KBM-7 (cell line): ENCODE measurements at regions not wholly inside any gene's neighbourhood (a gene's known extent, or its start where the extent isn't known, plus 50 kb on each side); places are given as distances from the start of the nearest gene placed in this dataset.
A peak's percentile ranks its signal among the peaks of the same experiment; 100 is the strongest.

ENCODE experiments used
- DNase-seq: peaks from one replicate; pipeline ENCODE4 v3.0.0-alpha.2; 2015
- in situ Hi-C: fragments of 300-500 bp; cut with MboI; formaldehyde crosslinking; loops from 2 replicates; pipeline ENCODE4 v1.14.3; 2020; ENCODE audit warnings: low sequenced_read_pairs, low pct_unique_long_range_greater_than_20kb, mixed read lengths

DNA sequence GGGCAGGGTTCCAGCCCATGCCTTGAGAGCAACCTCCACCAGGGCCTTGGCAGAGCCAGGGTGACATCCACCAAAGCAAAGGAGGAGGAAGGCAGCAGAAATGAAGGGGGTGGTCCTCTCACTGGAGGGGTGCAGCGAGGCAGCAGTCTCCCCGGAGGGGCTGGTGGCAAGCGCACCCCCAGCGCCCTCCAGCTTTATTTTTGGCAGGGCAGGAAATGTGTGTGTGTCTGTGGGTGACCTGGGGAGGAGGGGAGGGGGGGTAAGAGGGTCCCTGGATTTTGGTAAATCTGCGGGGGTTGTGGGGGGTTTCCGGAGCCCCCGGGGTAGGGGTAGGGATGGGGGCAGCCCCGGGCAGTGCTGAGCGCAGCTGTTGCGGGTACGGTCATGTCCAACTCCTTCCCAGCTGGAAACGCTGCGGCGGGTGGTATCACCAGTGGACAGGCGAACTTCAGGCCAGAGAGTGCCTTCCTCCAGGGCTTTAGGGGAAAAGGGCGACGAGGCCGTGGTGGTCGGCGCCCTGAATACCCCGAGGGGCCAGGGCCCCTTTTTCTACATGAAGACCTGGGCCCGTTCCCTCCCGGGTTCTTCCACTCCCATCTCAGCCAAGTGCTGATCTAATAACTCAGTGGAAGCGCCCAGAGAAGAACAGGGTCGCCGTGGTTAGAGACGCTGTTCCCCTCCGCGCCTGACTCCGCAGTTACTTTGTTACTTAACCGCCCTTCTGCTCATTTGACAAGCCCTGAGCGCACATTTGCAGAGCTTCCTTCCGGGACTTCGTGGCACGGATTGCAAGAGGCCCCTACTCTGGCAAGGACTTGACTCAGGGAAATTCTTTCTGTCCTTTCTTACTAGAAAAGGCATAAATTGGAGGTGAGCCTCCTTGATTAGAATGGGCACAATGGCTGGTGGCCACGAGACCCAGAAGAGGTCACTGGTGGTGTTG, 55.2 kb downstream of the FOS start:
- in situ Hi-C loops: no loop called here
- peak; percentile 93 for DNase-seq

- no peak for DNase-seq
- in situ Hi-C loops: no loop called here
These were observed 56.0 kb downstream of the FOS start for GRCh38 chr14:75334549-75335051.

DNA sequence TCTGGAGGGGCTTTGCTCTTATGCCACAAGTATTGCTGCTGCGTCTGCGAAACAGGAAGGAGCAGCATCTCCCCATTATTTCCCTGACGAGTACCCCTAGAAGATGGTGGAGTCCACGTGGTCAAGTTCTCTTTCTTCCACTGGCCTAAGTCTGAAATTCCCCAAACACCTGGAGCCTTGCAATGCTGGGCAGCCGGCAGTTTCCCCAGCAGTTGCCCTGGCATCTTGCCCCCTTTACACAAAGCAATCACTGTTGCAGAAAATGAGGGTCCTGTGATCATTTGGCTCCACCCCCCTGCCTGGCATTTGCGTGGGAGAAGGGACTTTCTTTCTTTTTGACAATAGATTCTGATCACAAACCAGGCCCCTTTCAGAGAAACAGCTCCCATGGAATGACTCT, 56.9 kb downstream of the FOS start:
- in situ Hi-C loops: no loop called here
- no peak for DNase-seq

DNA sequence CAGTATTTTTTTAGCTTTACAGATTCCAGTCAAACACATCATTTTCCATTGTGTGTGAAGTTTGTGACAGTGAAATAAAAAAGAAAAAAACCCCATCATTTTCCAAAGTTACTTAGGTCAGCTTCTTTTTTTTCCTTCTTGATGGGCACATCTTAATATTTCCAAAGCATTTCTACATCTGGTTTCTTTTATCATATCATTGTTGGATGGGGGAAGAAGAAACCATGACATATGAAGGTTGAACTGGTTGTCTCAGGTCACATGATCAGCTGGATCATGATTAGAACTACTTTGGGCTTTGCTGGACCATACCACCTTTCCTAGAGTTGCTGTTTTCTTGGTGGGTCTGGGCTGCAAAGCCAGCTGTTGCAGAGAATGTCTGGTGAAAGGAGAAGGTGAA, 59.8 kb downstream of the FOS start:
- no peak for DNase-seq
- in situ Hi-C loops: no loop called here

DNA sequence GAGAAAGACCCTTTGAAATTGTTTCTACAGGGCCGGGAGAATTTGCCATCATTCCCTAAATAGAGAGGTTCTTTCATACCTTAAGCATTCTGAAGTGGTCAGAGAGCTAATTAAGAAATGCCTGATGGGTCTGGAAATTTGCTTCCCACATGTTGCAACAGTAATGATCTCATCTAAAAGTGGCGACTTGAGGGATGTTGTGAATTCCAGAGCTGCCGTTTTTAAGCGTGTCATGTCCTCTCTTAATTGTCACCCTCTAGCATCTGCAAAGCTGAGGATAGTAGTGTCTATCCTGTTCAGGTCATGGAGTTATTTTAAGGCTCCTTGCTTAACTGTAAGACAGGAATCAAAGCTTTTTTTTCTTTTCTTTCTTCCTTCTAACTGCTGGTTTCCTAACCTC, 60.4 kb downstream of the FOS start:
- DNase-seq: no peak
- in situ Hi-C loops: no loop called here

- DNase-seq: peak; percentile 86
- in situ Hi-C loops: no loop called here
These were observed 62.3 kb downstream of the FOS start for GRCh38 chr14:75340921-75341320.

GRCh38 chr14:75341620-75342019, 63.0 kb downstream of the FOS start:
- DNase-seq: peak; percentile 70
- in situ Hi-C loops: no loop called here

DNA sequence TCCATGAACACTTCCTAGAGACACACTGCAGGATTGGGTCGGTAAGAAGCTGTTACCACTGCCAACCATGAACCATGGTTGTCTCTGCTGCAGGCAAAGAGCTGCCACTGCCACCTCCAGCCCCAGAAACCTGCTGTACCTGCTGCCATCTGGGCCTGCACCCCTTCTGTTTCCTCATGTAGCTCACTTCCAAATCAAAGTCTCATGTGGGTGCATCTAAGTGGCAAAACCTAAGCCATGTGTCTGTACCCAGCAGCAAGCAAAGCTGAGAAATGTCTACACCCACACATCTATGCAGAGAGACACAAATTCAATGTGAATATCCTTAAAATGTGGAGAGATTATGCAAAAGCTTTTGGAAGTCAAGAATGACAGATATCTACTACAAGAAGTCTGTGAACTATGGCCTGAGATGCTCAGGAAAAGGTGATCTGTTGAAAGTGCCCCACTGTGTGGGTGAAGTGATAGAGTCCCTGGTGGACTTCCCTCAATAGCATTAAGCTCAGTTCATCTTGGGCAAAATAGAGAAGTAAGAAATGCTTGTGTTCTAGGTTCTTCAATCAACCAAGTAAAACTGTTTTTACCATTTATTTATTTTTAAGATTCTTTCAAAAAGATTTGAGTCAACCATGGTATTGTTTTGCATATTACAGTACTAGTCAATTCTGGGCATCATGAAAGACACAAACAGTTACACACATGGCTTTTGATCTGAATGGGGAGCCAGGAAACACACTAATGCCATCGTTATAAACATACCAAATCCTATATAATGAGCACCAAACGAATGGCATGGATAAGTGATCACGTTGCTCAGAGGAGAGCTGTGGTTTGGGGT, 64.4 kb downstream of the FOS start:
- peak; percentile 24 for DNase-seq
- in situ Hi-C loops: no loop called here

GRCh38 chr14:75343911-75344310, 65.3 kb downstream of the FOS start:
- in situ Hi-C loops: no loop called here
- DNase-seq: no peak

DNA sequence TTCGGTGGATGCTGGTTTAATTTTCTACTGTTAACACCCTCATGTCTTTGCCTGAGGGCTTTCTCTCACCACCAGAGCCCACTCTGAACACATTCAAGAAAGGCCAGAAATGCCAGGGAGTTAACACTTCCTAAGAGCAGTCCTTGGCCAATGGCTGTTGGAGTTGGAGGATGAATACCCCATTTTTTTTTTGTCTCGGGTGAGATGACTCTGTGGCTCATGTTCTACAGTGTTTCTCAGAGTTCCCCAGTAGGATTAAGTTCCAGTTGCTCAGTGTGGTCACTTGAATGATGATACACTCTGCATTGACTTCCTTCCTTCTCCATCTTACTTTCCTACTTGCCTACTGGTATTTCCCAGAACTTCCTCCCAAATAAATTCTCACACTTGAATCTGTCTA, 65.8 kb downstream of the FOS start:
- in situ Hi-C loops: no loop called here
- DNase-seq: no peak

DNA sequence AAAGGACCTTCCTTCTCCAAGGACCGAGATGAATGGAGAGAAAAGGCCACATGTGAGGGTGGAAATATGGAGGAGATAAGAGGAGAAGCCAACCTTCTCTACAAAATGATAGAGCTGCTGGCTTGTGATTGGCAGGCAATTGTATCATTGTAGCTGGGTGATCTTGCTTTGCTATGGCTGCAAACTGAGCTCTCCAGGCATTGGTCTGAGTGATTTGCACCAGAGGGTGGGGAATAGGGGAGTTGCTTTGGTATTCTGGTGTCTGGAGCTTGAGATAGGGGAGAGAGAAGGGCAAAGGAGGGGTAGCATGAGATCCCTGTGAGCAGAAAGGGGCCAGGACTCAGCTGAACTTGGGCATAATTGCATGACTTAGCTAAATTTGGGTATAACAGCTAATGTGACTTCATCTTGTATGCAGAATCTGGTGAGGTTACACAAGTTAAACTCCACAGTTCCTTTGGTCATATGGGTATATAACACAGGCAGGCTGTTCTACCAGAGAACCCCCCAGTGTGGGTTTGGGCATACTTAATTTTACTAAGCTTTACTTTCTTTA, 72.0 kb downstream of the FOS start:
- no peak for DNase-seq
- in situ Hi-C loops: no loop called here

- no peak for DNase-seq
- in situ Hi-C loops: no loop called here
These were observed 68.7 kb upstream of the JDP2 start for GRCh38 chr14:75359098-75359497.

- no peak for DNase-seq
- in situ Hi-C loops: no loop called here
These were observed 66.8 kb upstream of the JDP2 start for GRCh38 chr14:75361041-75361440.

DNA sequence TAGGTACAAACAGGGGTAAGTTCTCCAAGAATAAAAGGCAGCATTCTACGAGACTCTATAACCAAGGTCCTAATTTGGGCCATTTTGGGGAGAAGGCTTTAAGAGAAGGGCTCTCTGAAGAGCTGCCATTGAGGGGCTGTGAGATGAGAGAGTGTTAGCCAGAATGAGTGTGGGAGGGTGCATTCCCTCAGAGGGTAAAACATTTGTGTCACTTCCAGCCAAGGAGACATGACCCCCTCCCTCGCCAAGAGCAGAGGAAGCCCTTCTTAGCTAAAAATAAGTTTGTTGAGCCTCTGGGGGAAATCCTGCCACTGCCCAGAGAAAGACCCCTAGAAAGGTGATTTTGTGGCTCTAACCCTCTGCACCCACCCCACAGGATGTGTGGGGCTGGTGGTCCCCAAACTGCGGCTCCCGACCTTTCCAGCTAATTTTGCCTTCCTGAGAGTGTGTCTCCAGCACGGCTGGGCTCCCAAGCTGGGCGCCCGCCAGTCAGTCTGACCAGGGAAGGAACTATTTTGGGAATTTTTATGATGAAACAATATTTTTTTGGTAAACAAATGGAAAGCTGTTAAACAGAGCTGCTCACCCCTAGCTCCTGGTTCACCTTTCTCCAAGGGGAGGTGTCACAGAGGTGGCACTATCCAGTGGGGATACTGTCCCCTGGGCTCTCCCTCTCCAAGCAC, 65.9 kb upstream of the JDP2 start:
- DNase-seq: no peak
- in situ Hi-C loops: no loop called here

- in situ Hi-C loops: no loop called here
- no peak for DNase-seq
These were observed 64.7 kb upstream of the JDP2 start for GRCh38 chr14:75363130-75363529.

DNA sequence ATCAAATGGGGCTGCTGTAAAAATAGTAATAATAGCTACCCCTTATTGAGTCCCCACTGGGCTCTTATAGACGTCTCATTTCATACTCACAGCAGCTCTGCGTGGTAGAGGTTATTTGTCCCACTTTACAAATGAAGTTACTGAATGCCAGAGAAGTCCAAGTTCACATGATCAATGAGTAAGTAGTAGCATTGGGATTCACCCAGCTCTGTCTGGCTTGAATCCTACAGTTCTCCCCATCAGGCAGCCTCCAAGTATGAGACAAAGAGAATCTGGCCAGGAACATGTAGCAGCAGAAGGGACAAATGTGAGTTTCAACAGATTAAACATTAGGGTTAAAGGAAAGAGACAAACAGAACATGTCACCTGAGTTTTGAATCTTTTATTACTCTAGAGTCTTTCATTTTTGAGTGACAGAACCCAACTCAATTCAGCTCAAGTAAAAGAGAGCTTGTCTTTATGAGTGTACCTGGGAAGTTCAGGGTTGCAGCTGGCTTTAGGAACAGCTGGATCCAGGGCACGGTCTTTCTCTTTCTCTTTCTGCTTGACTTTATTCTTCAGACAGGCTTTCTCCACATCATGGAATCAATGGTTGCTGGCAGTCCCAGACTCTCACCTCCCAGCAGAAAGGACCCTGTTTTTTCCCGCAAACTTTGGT, 64.1 kb upstream of the JDP2 start:
- no peak for DNase-seq
- in situ Hi-C loops: no loop called here

GRCh38 chr14:75365116-75365515, 62.7 kb upstream of the JDP2 start:
- no peak for DNase-seq
- in situ Hi-C loops: no loop called here

DNA sequence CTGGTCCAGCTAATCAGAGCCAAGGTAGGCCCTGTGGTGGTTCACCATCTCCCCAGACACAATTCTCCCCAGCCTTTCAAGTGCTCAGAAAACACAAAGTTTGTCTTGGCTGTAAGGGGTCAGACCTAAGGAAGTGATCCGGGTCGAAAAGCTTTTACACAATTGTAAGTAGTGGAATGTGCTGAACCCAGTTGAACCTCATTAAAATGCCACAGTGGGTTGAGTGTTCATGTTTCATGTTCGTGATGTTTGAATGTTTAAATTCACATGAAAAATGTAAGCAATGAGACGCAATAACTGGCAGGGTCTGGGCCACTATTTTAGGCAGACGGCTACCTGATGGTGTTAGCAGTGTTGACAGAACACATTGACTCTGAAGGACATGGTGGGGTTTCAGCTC, 60.9 kb upstream of the JDP2 start:
- in situ Hi-C loops: no loop called here
- DNase-seq: no peak

- in situ Hi-C loops: no loop called here
- DNase-seq: no peak
These were observed 59.5 kb upstream of the JDP2 start for GRCh38 chr14:75368333-75368732.
